HL-60 (cell line): ENCODE measurements at regions not wholly inside any gene's neighbourhood (a gene's known extent, or its start where the extent isn't known, plus 50 kb on each side); places are given as distances from the start of the nearest gene placed in this dataset.

Experiments used
- CTCF ChIP-seq: IDR thresholded peaks from one replicate; pipeline ENCODE4 v1.5.1; 2011; ENCODE audit warnings: low read length, control low read depth, inconsistent platforms; ENCODE audit not compliant: insufficient read depth
- POLR2AphosphoS5 ChIP-seq: IDR thresholded peaks from 2 replicates; pipeline ENCODE4 v1.6.1; 2012; ENCODE audit warnings: low read depth

GRCh38 chr12:88303335-88303734 is 161.2 kb downstream of the TMTC3 start:
- no peak for TF ChIP-seq CTCF
- TF ChIP-seq POLR2AphosphoS5: no peak
